B cell (primary cell): ENCODE measurements at regions not wholly inside any gene's neighbourhood (a gene's known extent, or its start where the extent isn't known, plus 50 kb on each side); places are given as distances from the start of the nearest gene placed in this dataset.

Experiments used
- ATAC-seq: fragments of 200-7000 bp; cut with Tn5 transposase; one replicate; pipeline ENCODE4 v1.10.0; 2021; ENCODE audit warnings: low read depth, mild to moderate bottlenecking, moderate number of reproducible peaks, moderate library complexity
- CTCF ChIA-PET: fragments of 350-600 bp; sonication (Branson Sonifier 250); formaldehyde crosslinking; loops from one replicate; lab custom pipeline; 2021; ENCODE audit warnings: antibody characterized with exemption, inconsistent platforms; lab: Charles Lee
- POLR2A ChIA-PET: fragments of 350-600 bp; sonication (Branson Sonifier 250); formaldehyde crosslinking; loops from one replicate; lab custom pipeline; 2021; ENCODE audit warnings: antibody characterized with exemption; lab: Charles Lee
- DNase-seq: peaks from one replicate; pipeline ENCODE4 v3.0.0; 2013
- H2AFZ ChIP-seq: 2 replicates; pipeline ENCODE4 v1.6.1; 2012; ENCODE audit warnings: mild to moderate bottlenecking, low read depth, low read length; ENCODE audit not compliant: insufficient read depth, poor library complexity, severe bottlenecking
- H3K27ac ChIP-seq, 2 donors: 1 replicate in 1 of 2; 2 replicates in 1 of 2; pipeline ENCODE4 v1.5.1; 2012 to 2013; ENCODE audit warnings: low read length in 2 of 2, mild to moderate bottlenecking in 2 of 2, moderate library complexity in 1 of 2
- H3K27me3 ChIP-seq, 4 experiments: fragments of 200-600 bp in 1 of 4; sonication (generic) in 1 of 4; replicated peaks in 1 of 4; 1 replicate in 2 of 4; 2 replicates in 2 of 4; pipeline versions ENCODE4 v1.6.1 to v1.7.0; 2013 to 2016; ENCODE audit warnings: low read length in 3 of 4, mild to moderate bottlenecking in 2 of 4, mixed read lengths in 1 of 4, moderate library complexity in 1 of 4; ENCODE audit not compliant: insufficient read depth in 4 of 4, control insufficient read depth in 3 of 4; ENCODE audit errors: control extremely low read depth in 1 of 4
- H3K36me3 ChIP-seq, 2 experiments: replicated peaks in 1 of 2; 1 replicate in 1 of 2; 2 replicates in 1 of 2; pipeline versions ENCODE4 v1.6.1 to v1.7.1; 2013; ENCODE audit warnings: low read length in 1 of 2; ENCODE audit not compliant: insufficient read depth in 2 of 2, control insufficient read depth in 1 of 2; ENCODE audit errors: control extremely low read depth in 1 of 2, extremely low read depth in 1 of 2
- H3K4me1 ChIP-seq, 2 donors: fragments of 200-600 bp in 1 of 2; sonication (generic) in 1 of 2; 1 replicate in 1 of 2; 2 replicates in 1 of 2; pipeline versions ENCODE4 v1.5.1 to v1.6.1; 2013 to 2017; ENCODE audit warnings: low read length in 2 of 2; ENCODE audit not compliant: control insufficient read depth in 2 of 2, insufficient read depth in 2 of 2
- H3K4me2 ChIP-seq: replicated peaks from 2 replicates; pipeline ENCODE3; 2012; ENCODE audit warnings: mild to moderate bottlenecking, low read depth, low read length; ENCODE audit not compliant: poor library complexity, severe bottlenecking
- H3K4me3 ChIP-seq, 5 experiments: fragments of 200-600 bp in 1 of 5; sonication (generic) in 1 of 5; 1 replicate in 3 of 5; 2 replicates in 2 of 5; pipeline versions ENCODE4 v1.5.1 to v1.7.0; 2011 to 2016; ENCODE audit warnings: low read length in 4 of 5, mild to moderate bottlenecking in 4 of 5, low read depth in 2 of 5, control low read depth in 1 of 5, moderate library complexity in 1 of 5; ENCODE audit not compliant: insufficient read depth in 1 of 5; ENCODE audit errors: control extremely low read depth in 1 of 5, extremely low read depth in 1 of 5
- H3K79me2 ChIP-seq: fragments of 200-600 bp; sonication (generic); one replicate; pipeline ENCODE4 v1.6.0; 2016; ENCODE audit warnings: low read length; ENCODE audit not compliant: control insufficient read depth, insufficient read depth
- H3K9ac ChIP-seq: fragments of 200-600 bp; sonication (generic); 2 replicates; pipeline ENCODE4 v1.6.1; 2017; ENCODE audit warnings: mild to moderate bottlenecking, low read length, moderate library complexity
- H3K9me3 ChIP-seq, 3 donors: one replicate each; pipeline versions ENCODE4 v1.6.1 to v1.7.1; 2013; ENCODE audit warnings: low read length in 2 of 3; ENCODE audit not compliant: control insufficient read depth in 2 of 3, insufficient read depth in 1 of 3; ENCODE audit errors: control extremely low read depth in 1 of 3
- H4K20me1 ChIP-seq: 2 replicates; pipeline ENCODE4 v1.6.0; 2012; ENCODE audit warnings: mild to moderate bottlenecking, low read length; ENCODE audit not compliant: insufficient read depth, control insufficient read depth, poor library complexity, severe bottlenecking
- H3K27ac Mint-ChIP-seq: one replicate; pipeline ENCODE4 v1.8.0; 2021; ENCODE audit warnings: mixed read lengths
- H3K27me3 Mint-ChIP-seq: one replicate; pipeline ENCODE4 v1.8.0; 2021; ENCODE audit warnings: mixed read lengths
- H3K4me1 Mint-ChIP-seq: one replicate; pipeline ENCODE4 v1.8.0; 2021; ENCODE audit warnings: mixed read lengths
- H3K4me3 Mint-ChIP-seq: one replicate; pipeline ENCODE4 v1.8.0; 2021; ENCODE audit warnings: mixed read lengths
- H3K9me3 Mint-ChIP-seq: one replicate; pipeline ENCODE4 v1.8.0; 2022; ENCODE audit warnings: mixed read lengths; ENCODE audit not compliant: insufficient read depth
- EZH2 ChIP-seq: IDR thresholded peaks from 2 replicates; pipeline ENCODE4 v1.6.1; 2012; ENCODE audit warnings: borderline replicate concordance, low read depth, mild to moderate bottlenecking, moderate library complexity, low read length; ENCODE audit not compliant: insufficient read depth, poor library complexity, severe bottlenecking
- WGBS: methylation state at CpG from one replicate; pipeline ENCODE4 v1.1.5; 2013; ENCODE audit warnings: missing lambda C conversion rate; ENCODE audit not compliant: insufficient coverage; 5-methylcytosine and 5-hydroxymethylcytosine counted together
- intact Hi-C: fragments of 100-400 bp; cut with micrococcal nuclease; formaldehyde crosslinking; loops from one replicate; pipeline ENCODE4 v1.10.0; 2022
- TF ChIP-seq, protein P1 (sequence below): fragments of 200-600 bp; IDR thresholded peaks from one replicate; pipeline ENCODE4 v1.8.0; 2022; ENCODE audit warnings: antibody characterized with exemption, mild to moderate bottlenecking

DNA sequence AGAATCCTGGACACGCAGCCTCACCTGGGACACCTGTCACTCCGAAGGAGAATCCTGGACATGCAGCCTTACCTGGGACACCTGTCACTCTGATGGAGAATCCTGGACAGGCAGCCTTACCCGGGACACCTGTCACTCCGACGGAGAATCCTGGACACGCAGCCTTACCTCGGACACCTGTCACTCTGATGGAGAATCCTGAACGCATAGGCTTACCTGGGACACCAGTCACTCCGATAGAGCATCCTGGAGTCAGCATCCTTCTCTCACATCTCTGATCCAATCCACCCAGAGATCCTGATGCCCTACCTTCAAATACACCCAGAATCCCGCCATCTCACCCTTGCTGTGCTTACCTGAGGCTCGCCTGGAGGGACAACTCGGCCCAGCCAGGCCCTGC, 154.9 kb downstream of the NDUFA10 start:
- H3K9me3 Mint-ChIP-seq, result no peaks in the 10 kb centered on the region
- TF ChIP-seq, protein P1, sequence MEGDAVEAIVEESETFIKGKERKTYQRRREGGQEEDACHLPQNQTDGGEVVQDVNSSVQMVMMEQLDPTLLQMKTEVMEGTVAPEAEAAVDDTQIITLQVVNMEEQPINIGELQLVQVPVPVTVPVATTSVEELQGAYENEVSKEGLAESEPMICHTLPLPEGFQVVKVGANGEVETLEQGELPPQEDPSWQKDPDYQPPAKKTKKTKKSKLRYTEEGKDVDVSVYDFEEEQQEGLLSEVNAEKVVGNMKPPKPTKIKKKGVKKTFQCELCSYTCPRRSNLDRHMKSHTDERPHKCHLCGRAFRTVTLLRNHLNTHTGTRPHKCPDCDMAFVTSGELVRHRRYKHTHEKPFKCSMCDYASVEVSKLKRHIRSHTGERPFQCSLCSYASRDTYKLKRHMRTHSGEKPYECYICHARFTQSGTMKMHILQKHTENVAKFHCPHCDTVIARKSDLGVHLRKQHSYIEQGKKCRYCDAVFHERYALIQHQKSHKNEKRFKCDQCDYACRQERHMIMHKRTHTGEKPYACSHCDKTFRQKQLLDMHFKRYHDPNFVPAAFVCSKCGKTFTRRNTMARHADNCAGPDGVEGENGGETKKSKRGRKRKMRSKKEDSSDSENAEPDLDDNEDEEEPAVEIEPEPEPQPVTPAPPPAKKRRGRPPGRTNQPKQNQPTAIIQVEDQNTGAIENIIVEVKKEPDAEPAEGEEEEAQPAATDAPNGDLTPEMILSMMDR, result no peak
- TF ChIP-seq EZH2, result no peak
- no peaks in the 10 kb centered on the region for H3K36me3 ChIP-seq
- H4K20me1 ChIP-seq, result no peaks in the 10 kb centered on the region
- H3K4me1 ChIP-seq, result no peaks in the 10 kb centered on the region
- no peak overlapping the region for H3K4me3 Mint-ChIP-seq
- no peak overlapping the region for H3K4me3 ChIP-seq
- no peaks in the 10 kb centered on the region for H3K9me3 ChIP-seq
- H3K9ac ChIP-seq, result no peak overlapping the region
- intact Hi-C loops, result no loop called here
- no peak overlapping the region for H3K27ac Mint-ChIP-seq
- no peak overlapping the region for H3K27ac ChIP-seq
- peaks cover 0 to 4% (median under 1%) of the 10 kb centered on the region in 4 experiments for H3K27me3 ChIP-seq
- H3K4me2 ChIP-seq, result no peak overlapping the region
- DNase-seq (no peak), ATAC-seq (no peak)
- H3K27me3 Mint-ChIP-seq, result peaks cover 7% of the 10 kb centered on the region
- WGBS, result 93% methylated on average over 12 of the region's 12 CpGs
- H2AFZ ChIP-seq, result no peak overlapping the region
- POLR2A ChIA-PET, result no interaction called here
- H3K4me1 Mint-ChIP-seq, result no peaks in the 10 kb centered on the region
- H3K79me2 ChIP-seq, result no peaks in the 10 kb centered on the region
- CTCF ChIA-PET, result interaction anchor here (1.5 kb wide), 1 partner anchor 9 kb away, joined by 4 read pairs; no protein-coding TSS in a partner anchor

DNA sequence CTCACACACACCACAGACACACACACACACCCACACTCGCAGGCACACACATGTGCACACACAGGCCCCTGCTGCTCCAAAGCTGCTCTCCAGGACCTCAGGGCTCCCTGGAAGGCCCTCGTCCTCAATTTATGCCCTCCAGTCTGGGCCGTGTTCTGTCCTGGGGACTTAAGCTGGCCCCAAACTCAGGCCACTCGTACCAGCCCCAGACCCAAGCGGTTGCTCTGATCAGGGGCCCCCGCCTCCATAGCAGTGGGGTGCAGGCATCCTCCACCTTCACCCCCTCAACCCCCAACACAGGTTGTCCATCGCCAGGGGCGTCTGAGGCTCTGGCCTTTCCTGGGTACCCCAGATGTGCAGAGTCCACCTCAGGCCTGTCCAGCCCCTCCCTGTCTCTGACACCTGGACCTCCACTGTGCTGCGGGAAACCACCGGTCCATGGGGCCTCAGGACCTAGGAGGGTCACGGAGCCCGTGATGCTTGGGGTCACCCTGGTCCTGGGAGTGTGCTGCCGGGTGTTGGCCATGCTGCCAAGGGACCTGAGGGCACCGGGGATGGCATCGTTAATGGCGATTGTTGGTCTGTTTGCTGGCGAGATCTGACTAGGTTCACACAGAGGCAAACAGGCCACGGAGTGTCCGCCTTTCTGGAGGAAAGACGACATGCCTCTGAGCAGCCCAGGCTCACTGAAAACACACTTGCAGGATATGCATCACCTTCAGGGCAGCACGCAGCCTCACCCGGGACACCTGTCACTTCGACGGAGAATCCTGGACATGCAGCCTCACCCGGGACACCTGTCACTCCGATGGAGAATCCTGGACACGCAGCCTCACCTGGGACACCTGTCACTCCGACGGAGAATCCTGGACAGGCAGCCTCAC, 155.6 kb downstream of the NDUFA10 start:
- DNase-seq (no peak), ATAC-seq (no peak)
- Histone ChIP-seq H4K20me1 (no peaks in the 10 kb centered on the region), H2AFZ (no peak overlapping the region), H3K9ac (no peak overlapping the region), H3K36me3 (no peaks in the 10 kb centered on the region), H3K27ac (no peak overlapping the region), H3K4me1 (no peaks in the 10 kb centered on the region), H3K9me3 (no peaks in the 10 kb centered on the region), H3K4me2 (no peak overlapping the region), H3K79me2 (no peaks in the 10 kb centered on the region), H3K27me3 (no peaks in the 10 kb centered on the region), H3K4me3 (no peak overlapping the region)
- TF ChIP-seq, protein P1, result no peak
- TF ChIP-seq EZH2, result no peak
- Mint-ChIP-seq H3K4me1 (no peaks in the 10 kb centered on the region), H3K27me3 (peaks cover 5% of the 10 kb centered on the region), H3K27ac (no peak overlapping the region), H3K4me3 (no peak overlapping the region), H3K9me3 (no peaks in the 10 kb centered on the region)
- POLR2A ChIA-PET, result no interaction called here
- intact Hi-C loops, result no loop called here
- CTCF ChIA-PET, result no interaction called here
- 96% methylated on average over 29 of the region's 29 CpGs for WGBS
